Body of pancreas (tissue), 4 donors: ENCODE measurements at regions not wholly inside any gene's neighbourhood (a gene's known extent, or its start where the extent isn't known, plus 50 kb on each side); places are given as distances from the start of the nearest gene placed in this dataset.

ENCODE experiments used
- CTCF ChIP-seq, 7 experiments: fragments of 450-650 bp in 4 of 7; fragments of 200-600 bp in 3 of 7; sonication (generic) in 3 of 7; IDR thresholded peaks; one replicate each; pipeline ENCODE4 v1.5.1; 2016 to 2019; ENCODE audit warnings: antibody characterized with exemption in 7 of 7
- POLR2A ChIP-seq, 3 donors: fragments of 450-650 bp; IDR thresholded peaks; one replicate each; pipeline ENCODE4 v1.6.1; 2016; ENCODE audit warnings: antibody characterized with exemption in 3 of 3, mild to moderate bottlenecking in 2 of 3

GRCh38 chr13:44726214-44726613 lies 150.1 kb upstream of the TSC22D1 start:
- TF ChIP-seq POLR2A (IDR thresholded peaks at IDR 0.05) (no peak), CTCF (IDR thresholded peaks at IDR 0.05) (no peak)
